SU-DHL-6 (cell line): ENCODE measurements at regions not wholly inside any gene's neighbourhood (a gene's known extent, or its start where the extent isn't known, plus 50 kb on each side); places are given as distances from the start of the nearest gene placed in this dataset.

ENCODE experiments used
- H2AFZ ChIP-seq: fragments of 200-600 bp; sonication (generic); 2 replicates; pipeline ENCODE4 v1.6.1; 2014; ENCODE audit warnings: low read depth, mild to moderate bottlenecking, moderate library complexity, mixed read lengths, antibody characterized with exemption, low read length; ENCODE audit not compliant: severe bottlenecking
- H3F3A ChIP-seq: fragments of 200-600 bp; shearing (Covaris generic); 2 replicates; pipeline ENCODE4 v1.6.0; 2016; ENCODE audit warnings: antibody characterized with exemption, mild to moderate bottlenecking; ENCODE audit not compliant: insufficient read depth
- H3K27ac ChIP-seq: fragments of 200-600 bp; sonication (generic); 2 replicates; pipeline ENCODE4 v1.5.1; 2016; ENCODE audit warnings: low read depth, mild to moderate bottlenecking, low read length, moderate library complexity, mixed read lengths
- H3K27me3 ChIP-seq: fragments of 200-600 bp; sonication (generic), shearing (Covaris generic); 2 replicates; pipeline ENCODE4 v1.6.0; 2014; ENCODE audit warnings: mild to moderate bottlenecking, low read length
- H3K36me3 ChIP-seq: fragments of 200-600 bp; sonication (generic); 2 replicates; pipeline ENCODE4 v1.6.1; 2014; ENCODE audit warnings: mild to moderate bottlenecking, low read length, mixed read lengths
- H3K4me2 ChIP-seq: fragments of 300-600, 200-600 bp; shearing (Covaris generic), sonication (generic); 2 replicates; pipeline ENCODE4 v1.6.0; 2014; ENCODE audit warnings: low read length, low read depth, mild to moderate bottlenecking; ENCODE audit not compliant: poor library complexity, severe bottlenecking
- H3K4me3 ChIP-seq: fragments of 200-600 bp; sonication (generic); 2 replicates; pipeline ENCODE4 v1.5.1; 2014; ENCODE audit warnings: antibody characterized with exemption, low read length, mild to moderate bottlenecking, mixed read lengths; ENCODE audit not compliant: insufficient read depth, poor library complexity, severe bottlenecking
- H3K79me2 ChIP-seq: fragments of 200-600 bp; sonication (generic); 2 replicates; pipeline ENCODE4 v1.6.1; 2014; ENCODE audit warnings: mild to moderate bottlenecking, low read length, moderate library complexity; ENCODE audit not compliant: insufficient read depth
- H3K9ac ChIP-seq: fragments of 200-600 bp; sonication (generic); 2 replicates; pipeline ENCODE4 v1.7.0; 2014; ENCODE audit warnings: mild to moderate bottlenecking, low read length
- H3K9me2 ChIP-seq: fragments of 200-600 bp; sonication (generic); replicated peaks from 2 replicates; pipeline ENCODE4 v1.6.1; 2014; ENCODE audit warnings: low read length; ENCODE audit not compliant: insufficient read depth
- H3K9me3 ChIP-seq: fragments of 200-600 bp; sonication (generic); 2 replicates; pipeline ENCODE4 v1.6.1; 2014; ENCODE audit warnings: low read length, mixed read lengths; ENCODE audit not compliant: insufficient read depth
- H4K20me1 ChIP-seq: fragments of 200-600 bp; sonication (generic); 2 replicates; pipeline ENCODE4 v1.6.1; 2014; ENCODE audit warnings: low read depth, mild to moderate bottlenecking, antibody characterized with exemption, low read length, moderate library complexity, mixed read lengths
- EZH2phosphoT487 ChIP-seq: fragments of 200-600 bp; sonication (generic), shearing (Covaris generic); conservative IDR thresholded peaks from 2 replicates; pipeline ENCODE4 v1.6.1; 2018; ENCODE audit warnings: mild to moderate bottlenecking, antibody characterized with exemption, low read length, moderate library complexity, mixed read lengths
- TF ChIP-seq, protein P1 (sequence below): fragments of 200-600 bp; sonication (generic); IDR thresholded peaks from one replicate; pipeline ENCODE4 v1.5.1; 2017; ENCODE audit warnings: antibody characterized with exemption, mild to moderate bottlenecking, low read length, moderate library complexity; ENCODE audit not compliant: insufficient read depth, poor library complexity, severe bottlenecking

DNA sequence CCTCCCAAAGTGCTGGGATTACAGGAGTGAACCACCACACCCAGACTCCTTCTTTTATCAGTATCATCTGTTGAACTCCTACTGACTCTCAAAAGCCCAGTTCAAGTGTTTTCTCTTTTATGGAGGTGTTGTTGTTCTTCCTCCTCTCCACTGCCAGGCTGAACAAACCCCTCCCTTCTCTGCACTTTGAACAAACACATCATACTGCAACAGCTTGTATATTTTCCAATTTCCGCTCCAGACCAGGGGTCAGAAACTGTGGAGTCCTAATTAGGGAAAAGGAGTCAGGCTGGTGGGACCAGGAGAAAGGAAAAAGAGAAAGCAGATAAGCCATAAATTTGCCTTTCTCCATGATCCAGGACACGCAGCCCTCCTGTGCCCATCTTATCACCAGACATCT lies 148.1 kb upstream of the HMHB1 start:
- H3K9me3 ChIP-seq = no peaks in the 10 kb centered on the region
- H3K27ac ChIP-seq = no peak overlapping the region
- H3K36me3 ChIP-seq = no peaks in the 10 kb centered on the region
- H3K9me2 ChIP-seq = no peaks in the 10 kb centered on the region
- H3K4me3 ChIP-seq = no peak overlapping the region
- no peak overlapping the region for H3K4me2 ChIP-seq
- no peak overlapping the region for H2AFZ ChIP-seq
- H3K79me2 ChIP-seq = no peaks in the 10 kb centered on the region
- no peak overlapping the region for H3K9ac ChIP-seq
- H3K27me3 ChIP-seq = no peaks in the 10 kb centered on the region
- TF ChIP-seq, protein P1, sequence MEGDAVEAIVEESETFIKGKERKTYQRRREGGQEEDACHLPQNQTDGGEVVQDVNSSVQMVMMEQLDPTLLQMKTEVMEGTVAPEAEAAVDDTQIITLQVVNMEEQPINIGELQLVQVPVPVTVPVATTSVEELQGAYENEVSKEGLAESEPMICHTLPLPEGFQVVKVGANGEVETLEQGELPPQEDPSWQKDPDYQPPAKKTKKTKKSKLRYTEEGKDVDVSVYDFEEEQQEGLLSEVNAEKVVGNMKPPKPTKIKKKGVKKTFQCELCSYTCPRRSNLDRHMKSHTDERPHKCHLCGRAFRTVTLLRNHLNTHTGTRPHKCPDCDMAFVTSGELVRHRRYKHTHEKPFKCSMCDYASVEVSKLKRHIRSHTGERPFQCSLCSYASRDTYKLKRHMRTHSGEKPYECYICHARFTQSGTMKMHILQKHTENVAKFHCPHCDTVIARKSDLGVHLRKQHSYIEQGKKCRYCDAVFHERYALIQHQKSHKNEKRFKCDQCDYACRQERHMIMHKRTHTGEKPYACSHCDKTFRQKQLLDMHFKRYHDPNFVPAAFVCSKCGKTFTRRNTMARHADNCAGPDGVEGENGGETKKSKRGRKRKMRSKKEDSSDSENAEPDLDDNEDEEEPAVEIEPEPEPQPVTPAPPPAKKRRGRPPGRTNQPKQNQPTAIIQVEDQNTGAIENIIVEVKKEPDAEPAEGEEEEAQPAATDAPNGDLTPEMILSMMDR = no peak
- no peak for TF ChIP-seq EZH2phosphoT487
- no peaks in the 10 kb centered on the region for H4K20me1 ChIP-seq
- H3F3A ChIP-seq = no peaks in the 10 kb centered on the region

GRCh38 chr5:143662020-143662419 lies 149.9 kb upstream of the HMHB1 start:
- no peak for TF ChIP-seq EZH2phosphoT487
- TF ChIP-seq, protein P1 = no peak
- H3K79me2 ChIP-seq = no peaks in the 10 kb centered on the region
- H3K9me3 ChIP-seq = no peaks in the 10 kb centered on the region
- H3K4me3 ChIP-seq = no peak overlapping the region
- no peaks in the 10 kb centered on the region for H3K27me3 ChIP-seq
- no peaks in the 10 kb centered on the region for H3F3A ChIP-seq
- no peak overlapping the region for H3K4me2 ChIP-seq
- no peak overlapping the region for H3K9ac ChIP-seq
- H3K9me2 ChIP-seq = no peaks in the 10 kb centered on the region
- no peak overlapping the region for H2AFZ ChIP-seq
- no peaks in the 10 kb centered on the region for H4K20me1 ChIP-seq
- H3K36me3 ChIP-seq = no peaks in the 10 kb centered on the region
- no peak overlapping the region for H3K27ac ChIP-seq

DNA sequence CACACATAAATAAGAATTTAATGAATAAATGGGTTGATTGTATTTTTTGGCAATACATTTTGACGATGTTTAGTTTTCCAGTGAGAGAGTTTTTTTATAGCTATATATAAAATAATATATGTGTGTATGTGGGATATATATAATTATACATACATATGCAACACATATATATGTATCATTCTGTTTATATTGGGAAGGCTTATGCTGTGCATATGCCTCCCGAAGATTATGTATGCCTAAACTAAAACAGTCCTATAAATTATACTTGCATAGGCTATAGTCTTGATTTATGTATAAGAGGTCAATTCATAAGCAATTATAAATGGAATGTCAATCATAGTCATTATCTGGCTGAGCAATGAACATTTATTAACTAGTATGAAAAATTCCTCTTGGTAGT lies 151.3 kb upstream of the HMHB1 start:
- Histone ChIP-seq H3K4me3 (no peak overlapping the region), H3K27me3 (no peaks in the 10 kb centered on the region), H4K20me1 (no peaks in the 10 kb centered on the region), H3K9ac (no peak overlapping the region), H3K4me2 (no peak overlapping the region), H3K79me2 (no peaks in the 10 kb centered on the region), H2AFZ (no peak overlapping the region), H3K27ac (no peak overlapping the region), H3F3A (no peaks in the 10 kb centered on the region), H3K9me3 (no peaks in the 10 kb centered on the region), H3K9me2 (no peaks in the 10 kb centered on the region), H3K36me3 (no peaks in the 10 kb centered on the region)
- no peak for TF ChIP-seq EZH2phosphoT487
- TF ChIP-seq, protein P1 = no peak
